Fibroblast of lung (primary cell): ENCODE measurements at regions not wholly inside any gene's neighbourhood (a gene's known extent, or its start where the extent isn't known, plus 50 kb on each side); places are given as distances from the start of the nearest gene placed in this dataset.
A peak's percentile ranks its signal among the peaks of the same experiment; 100 is the strongest.

Experiments used
- DNase-seq, 2 donors: peaks; one replicate each; pipeline versions ENCODE4 v3.0.0 to v3.0.0-alpha.2; 2010; ENCODE audit warnings: low read depth in 2 of 2
- H2AFZ ChIP-seq: 2 replicates; pipeline ENCODE4 v1.5.1; 2012; ENCODE audit warnings: low read length, control low read depth, inconsistent platforms
- H3K27ac ChIP-seq: 2 replicates; pipeline ENCODE4 v1.5.1; 2011; ENCODE audit warnings: low read length, control low read depth; ENCODE audit not compliant: insufficient read depth
- H3K27me3 ChIP-seq: 2 replicates; pipeline ENCODE4 v1.5.1; 2011; ENCODE audit warnings: mild to moderate bottlenecking, low read length; ENCODE audit not compliant: control insufficient read depth, insufficient read depth
- H3K36me3 ChIP-seq: 2 replicates; pipeline ENCODE4 v1.5.1; 2011; ENCODE audit warnings: low read length; ENCODE audit not compliant: control insufficient read depth, insufficient read depth
- H3K4me1 ChIP-seq: 2 replicates; pipeline ENCODE4 v1.5.1; 2011; ENCODE audit warnings: low read length; ENCODE audit not compliant: control insufficient read depth, insufficient read depth; ENCODE audit errors: extremely low read depth
- H3K4me2 ChIP-seq: 2 replicates; pipeline ENCODE4 v1.5.1; 2011; ENCODE audit warnings: low read length, control low read depth; ENCODE audit not compliant: insufficient read depth; ENCODE audit errors: extremely low read depth
- H3K4me3 ChIP-seq, 4 experiments: fragments of 200-600 bp in 1 of 4; sonication (generic) in 1 of 4; replicated peaks in 1 of 4; 2 replicates each; pipeline ENCODE4 v1.5.1; 2011 to 2016; ENCODE audit warnings: low read length in 4 of 4, low read depth in 3 of 4, mild to moderate bottlenecking in 3 of 4, control low read depth in 2 of 4, inconsistent platforms in 1 of 4, mixed read lengths in 1 of 4; ENCODE audit not compliant: insufficient read depth in 1 of 4; ENCODE audit errors: control extremely low read depth in 1 of 4
- H3K79me2 ChIP-seq: 2 replicates; pipeline ENCODE4 v1.5.1; 2012; ENCODE audit warnings: mild to moderate bottlenecking, low read length, inconsistent platforms; ENCODE audit not compliant: control insufficient read depth, insufficient read depth
- H3K9ac ChIP-seq: 2 replicates; pipeline ENCODE4 v1.5.1; 2011; ENCODE audit warnings: mild to moderate bottlenecking, low read length, control low read depth; ENCODE audit not compliant: insufficient read depth
- H3K9me3 ChIP-seq: 2 replicates; pipeline ENCODE4 v1.5.1; 2012; ENCODE audit warnings: low read depth, low read length; ENCODE audit not compliant: control insufficient read depth, insufficient read depth
- H4K20me1 ChIP-seq: 2 replicates; pipeline ENCODE4 v1.5.1; 2011; ENCODE audit warnings: low read length; ENCODE audit not compliant: control insufficient read depth, insufficient read depth; ENCODE audit errors: extremely low read depth
- EZH2 ChIP-seq: IDR thresholded peaks from 2 replicates; pipeline ENCODE4 v1.5.1; 2012; ENCODE audit warnings: low read length, control low read depth, mild to moderate bottlenecking; ENCODE audit errors: missing control alignments
- TF ChIP-seq, protein P1 (sequence below), 2 donors: IDR thresholded peaks in 1 of 2; conservative IDR thresholded peaks in 1 of 2; 1 replicate in 1 of 2; 2 replicates in 1 of 2; pipeline ENCODE4 v1.5.1; 2011 to 2012; ENCODE audit warnings: low read length in 2 of 2, control low read depth in 1 of 2, inconsistent platforms in 1 of 2, low read depth in 1 of 2, mild to moderate bottlenecking in 1 of 2

DNA sequence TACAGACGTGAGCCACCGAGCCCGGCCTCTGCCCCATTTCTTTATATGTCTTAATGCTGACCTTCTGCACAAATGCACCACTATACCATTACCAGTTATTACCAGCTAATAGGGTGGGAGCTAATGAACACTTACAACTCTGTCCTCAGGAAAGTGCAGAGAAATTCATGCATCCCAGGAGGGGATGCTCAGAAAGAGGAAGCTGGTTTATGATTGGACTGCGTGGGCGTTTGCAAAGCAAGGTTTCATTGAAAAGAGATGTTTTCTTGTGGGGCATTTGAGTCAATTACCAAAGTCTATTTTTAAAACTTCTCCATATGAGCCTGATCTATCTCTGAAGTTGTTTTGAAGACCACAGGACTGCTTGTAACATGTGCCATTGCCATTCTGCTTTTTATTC is 417.7 kb upstream of the CELF2 start:
- H4K20me1 ChIP-seq: no peaks in the 10 kb centered on the region
- no peak overlapping the region for H3K4me2 ChIP-seq

DNA sequence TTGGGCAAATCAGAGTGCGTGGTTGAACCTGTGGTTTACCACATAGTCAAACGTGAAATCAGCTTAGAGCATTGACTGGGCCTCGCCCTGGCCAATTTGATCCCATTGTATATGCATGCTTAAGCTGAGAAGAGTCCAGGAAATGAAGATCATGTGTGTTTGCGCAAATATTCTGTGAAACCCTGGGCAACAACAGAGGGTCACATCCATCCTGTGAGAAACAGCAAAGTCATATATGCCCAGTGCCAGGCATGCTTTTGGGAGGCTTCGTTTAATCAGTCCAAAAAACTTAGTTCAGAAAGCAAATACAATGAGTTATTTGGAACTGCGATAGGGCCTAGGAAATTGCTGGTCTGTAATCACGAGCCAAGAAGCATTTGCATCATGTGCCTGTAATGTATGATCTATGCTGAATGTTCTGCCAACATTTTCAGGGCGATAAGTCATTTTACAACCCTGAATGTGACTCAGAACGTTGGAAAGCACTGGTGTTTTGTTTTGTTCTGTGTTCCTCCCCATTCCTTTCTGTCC is 412.1 kb upstream of the CELF2 start:
- no peaks in the 10 kb centered on the region for H3K36me3 ChIP-seq
- H3K4me3 ChIP-seq: no peak overlapping the region
- H3K9me3 ChIP-seq: no peaks in the 10 kb centered on the region
- peak overlapping the region; percentile 27 for H2AFZ ChIP-seq
- peaks cover 2% of the 10 kb centered on the region for H3K4me1 ChIP-seq
- no peaks in the 10 kb centered on the region for H3K27me3 ChIP-seq
- no peaks in the 10 kb centered on the region for H3K79me2 ChIP-seq
- no peak overlapping the region for H3K9ac ChIP-seq
- H3K4me2 ChIP-seq: no peak overlapping the region
- no peak for TF ChIP-seq EZH2
- TF ChIP-seq, protein P1, sequence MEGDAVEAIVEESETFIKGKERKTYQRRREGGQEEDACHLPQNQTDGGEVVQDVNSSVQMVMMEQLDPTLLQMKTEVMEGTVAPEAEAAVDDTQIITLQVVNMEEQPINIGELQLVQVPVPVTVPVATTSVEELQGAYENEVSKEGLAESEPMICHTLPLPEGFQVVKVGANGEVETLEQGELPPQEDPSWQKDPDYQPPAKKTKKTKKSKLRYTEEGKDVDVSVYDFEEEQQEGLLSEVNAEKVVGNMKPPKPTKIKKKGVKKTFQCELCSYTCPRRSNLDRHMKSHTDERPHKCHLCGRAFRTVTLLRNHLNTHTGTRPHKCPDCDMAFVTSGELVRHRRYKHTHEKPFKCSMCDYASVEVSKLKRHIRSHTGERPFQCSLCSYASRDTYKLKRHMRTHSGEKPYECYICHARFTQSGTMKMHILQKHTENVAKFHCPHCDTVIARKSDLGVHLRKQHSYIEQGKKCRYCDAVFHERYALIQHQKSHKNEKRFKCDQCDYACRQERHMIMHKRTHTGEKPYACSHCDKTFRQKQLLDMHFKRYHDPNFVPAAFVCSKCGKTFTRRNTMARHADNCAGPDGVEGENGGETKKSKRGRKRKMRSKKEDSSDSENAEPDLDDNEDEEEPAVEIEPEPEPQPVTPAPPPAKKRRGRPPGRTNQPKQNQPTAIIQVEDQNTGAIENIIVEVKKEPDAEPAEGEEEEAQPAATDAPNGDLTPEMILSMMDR (conservative IDR thresholded peaks at IDR 0.05 in 1 of 2, IDR thresholded peaks at IDR 0.05 in 1 of 2; ENCODE audit: low read depth in 1 of 2, low read length in 2 of 2): no peak
- peak; percentile 88 to 100 for DNase-seq
- H3K27ac ChIP-seq: peak overlapping the region; percentile 58
- no peaks in the 10 kb centered on the region for H4K20me1 ChIP-seq

More for the DNA sequence above, 417.7 kb upstream of the CELF2 start:
- H3K4me1 ChIP-seq: no peaks in the 10 kb centered on the region
- H3K9ac ChIP-seq: no peak overlapping the region
- TF ChIP-seq, protein P1 (conservative IDR thresholded peaks at IDR 0.05 in 1 of 2, IDR thresholded peaks at IDR 0.05 in 1 of 2; ENCODE audit: low read depth in 1 of 2, low read length in 2 of 2): no peak
- TF ChIP-seq EZH2: no peak
- H3K9me3 ChIP-seq: no peaks in the 10 kb centered on the region
- DNase-seq: no peak
- no peaks in the 10 kb centered on the region for H3K36me3 ChIP-seq
- no peaks in the 10 kb centered on the region for H3K79me2 ChIP-seq
- no peaks in the 10 kb centered on the region for H3K27me3 ChIP-seq
- no peak overlapping the region for H3K4me3 ChIP-seq
- no peak overlapping the region for H3K27ac ChIP-seq
- no peak overlapping the region for H2AFZ ChIP-seq

GRCh38 chr10:10609379-10609955 is 408.2 kb upstream of the CELF2 start:
- Histone ChIP-seq H4K20me1 (no peaks in the 10 kb centered on the region), H3K9ac (no peak overlapping the region), H3K9me3 (no peaks in the 10 kb centered on the region), H3K79me2 (no peaks in the 10 kb centered on the region), H3K27ac (no peak overlapping the region), H3K36me3 (no peaks in the 10 kb centered on the region), H2AFZ (no peak overlapping the region), H3K4me1 (peaks cover 2% of the 10 kb centered on the region), H3K4me3 (no peak overlapping the region), H3K4me2 (no peak overlapping the region), H3K27me3 (no peaks in the 10 kb centered on the region)
- TF ChIP-seq EZH2: no peak
- TF ChIP-seq, protein P1 (conservative IDR thresholded peaks at IDR 0.05 in 1 of 2, IDR thresholded peaks at IDR 0.05 in 1 of 2; ENCODE audit: low read depth in 1 of 2, low read length in 2 of 2): no peak
- no peak for DNase-seq
